Pons (tissue), 1 donor: ENCODE measurements at regions not wholly inside any gene's neighbourhood (a gene's known extent, or its start where the extent isn't known, plus 50 kb on each side); places are given as distances from the start of the nearest gene placed in this dataset.
A peak's percentile ranks its signal among the peaks of the same experiment; 100 is the strongest.

Experiments
- DNase-seq: peaks from one replicate; pipeline ENCODE4 v3.0.0-alpha.2; 2016; ENCODE audit warnings: low spot score

GRCh38 chr5:124924729-124925128 is 178.3 kb upstream of the ZNF608 start:
- no peak for DNase-seq

GRCh38 chr5:124927735-124928134 is 181.3 kb upstream of the ZNF608 start:
- no peak for DNase-seq

- no peak for DNase-seq
Measured at GRCh38 chr5:124929000-124929399, 182.6 kb upstream of the ZNF608 start.

- peak; percentile 37 for DNase-seq
Measured at GRCh38 chr5:124932791-124933600, 186.6 kb upstream of the ZNF608 start.

- DNase-seq: no peak
Measured at GRCh38 chr5:124935065-124935464, 188.6 kb upstream of the ZNF608 start.

GRCh38 chr5:124936626-124936933 is 190.1 kb upstream of the ZNF608 start:
- DNase-seq: no peak

GRCh38 chr5:124941051-124942049 is 194.9 kb upstream of the ZNF608 start:
- DNase-seq: no peak

- DNase-seq: peak; percentile 15
Measured at GRCh38 chr5:124948062-124948753, 201.8 kb upstream of the ZNF608 start.

GRCh38 chr5:124948754-124949275 is 202.4 kb upstream of the ZNF608 start:
- DNase-seq: no peak

GRCh38 chr5:124949862-124950261 is 203.4 kb upstream of the ZNF608 start:
- no peak for DNase-seq

- DNase-seq: no peak
Measured at GRCh38 chr5:124951105-124951504, 204.7 kb upstream of the ZNF608 start.

- no peak for DNase-seq
Measured at GRCh38 chr5:124951661-124952060, 205.2 kb upstream of the ZNF608 start.

GRCh38 chr5:124952079-124952478 is 205.6 kb upstream of the ZNF608 start:
- no peak for DNase-seq

GRCh38 chr5:124952566-124952965 is 206.1 kb upstream of the ZNF608 start:
- no peak for DNase-seq

- DNase-seq: no peak
Measured at GRCh38 chr5:124954784-124955183, 208.3 kb upstream of the ZNF608 start.

GRCh38 chr5:124956471-124957029 is 210.1 kb upstream of the ZNF608 start:
- DNase-seq: peak; percentile 55

GRCh38 chr5:124957063-124957462 is 210.6 kb upstream of the ZNF608 start:
- no peak for DNase-seq

- no peak for DNase-seq
Measured at GRCh38 chr5:124960266-124960665, 213.8 kb upstream of the ZNF608 start.

- DNase-seq: no peak
Measured at GRCh38 chr5:124961521-124961920, 215.1 kb upstream of the ZNF608 start.

GRCh38 chr5:124962111-124962510 is 215.7 kb upstream of the ZNF608 start:
- no peak for DNase-seq

- DNase-seq: no peak
Measured at GRCh38 chr5:124962735-124963134, 216.3 kb upstream of the ZNF608 start.
